CD4-positive, alpha-beta T cell treated with Interleukin-2 at 100 ng/mL for 4 hours (primary cell): ENCODE measurements at regions not wholly inside any gene's neighbourhood (a gene's known extent, or its start where the extent isn't known, plus 50 kb on each side); places are given as distances from the start of the nearest gene placed in this dataset.
"Not testable (repeated sequence)": the region's sequence is repeated elsewhere in the genome, so short reads cannot be mapped to it uniquely, and the experiment has no call there.

Experiments used
- DNase-seq: peaks from one replicate; pipeline ENCODE4 v3.0.0-alpha.2; 2020; ENCODE audit warnings: low spot score

GRCh38 chr4:24368801-24369200 is 215.6 kb downstream of the DHX15 start:
- DNase-seq, result no peak

GRCh38 chr4:24364852-24365251 is 219.5 kb downstream of the DHX15 start:
- DNase-seq, result no peak

GRCh38 chr4:24364249-24364648 is 220.1 kb downstream of the DHX15 start:
- DNase-seq, result no peak

- DNase-seq, result no peak
Observed at GRCh38 chr4:24363751-24364150, 220.6 kb downstream of the DHX15 start.

GRCh38 chr4:24352112-24352511 is 232.2 kb downstream of the DHX15 start:
- DNase-seq, result no peak

- DNase-seq, result not testable (repeated sequence)
Observed at GRCh38 chr4:24349168-24349996, 235.0 kb downstream of the DHX15 start.

- DNase-seq, result no peak
Observed at GRCh38 chr4:24339260-24339659, 245.1 kb downstream of the DHX15 start.

GRCh38 chr4:24337451-24338190 is 246.7 kb downstream of the DHX15 start:
- DNase-seq, result no peak

GRCh38 chr4:24335616-24336015 is 248.7 kb downstream of the DHX15 start:
- DNase-seq, result no peak

GRCh38 chr4:24334906-24335305 is 249.4 kb downstream of the DHX15 start:
- DNase-seq, result no peak

- no peak for DNase-seq
Observed at GRCh38 chr4:24330573-24330972, 253.8 kb downstream of the DHX15 start.

GRCh38 chr4:24330172-24330571 is 254.2 kb downstream of the DHX15 start:
- no peak for DNase-seq

GRCh38 chr4:24328711-24329110 is 255.6 kb downstream of the DHX15 start:
- no peak for DNase-seq

GRCh38 chr4:24328310-24328709 is 256.0 kb downstream of the DHX15 start:
- DNase-seq, result no peak

- no peak for DNase-seq
Observed at GRCh38 chr4:24322995-24323394, 261.4 kb downstream of the DHX15 start.

- DNase-seq, result no peak
Observed at GRCh38 chr4:24322511-24322910, 261.8 kb downstream of the DHX15 start.

GRCh38 chr4:24321616-24322015 is 262.7 kb downstream of the DHX15 start:
- no peak for DNase-seq

- DNase-seq, result no peak
Observed at GRCh38 chr4:24321131-24321530, 263.2 kb downstream of the DHX15 start.

- no peak for DNase-seq
Observed at GRCh38 chr4:24319387-24319786, 265.0 kb downstream of the DHX15 start.

- no peak for DNase-seq
Observed at GRCh38 chr4:24315056-24315455, 269.3 kb downstream of the DHX15 start.

GRCh38 chr4:24312261-24312913 is 272.0 kb downstream of the DHX15 start:
- DNase-seq, result no peak

GRCh38 chr4:24303926-24304325 is 280.4 kb downstream of the DHX15 start:
- DNase-seq, result no peak

GRCh38 chr4:24298911-24299310 is 285.4 kb downstream of the DHX15 start:
- DNase-seq, result no peak
